HCT116 (cell line): ENCODE measurements at regions not wholly inside any gene's neighbourhood (a gene's known extent, or its start where the extent isn't known, plus 50 kb on each side); places are given as distances from the start of the nearest gene placed in this dataset.
"Not testable (repeated sequence)": the region's sequence is repeated elsewhere in the genome, so short reads cannot be mapped to it uniquely, and the experiment has no call there.

Experiments
- ATAC-seq: fragments of 200-7000 bp; cut with Tn5 transposase; 2 replicates; pipeline ENCODE4 v1.9.1; 2020; ENCODE audit warnings: mild to moderate bottlenecking, moderate library complexity
- BruUV-seq: library from RNA; stranded (reverse); fragments of 400-500 nt; replicated peaks from 2 replicates; lab custom pipeline; 2021; lab: Mats Ljungman, UMichigan
- CTCF ChIA-PET: fragments of 300-600 bp; sonication (Branson Sonifier 250); formaldehyde crosslinking; loops from one replicate; lab custom pipeline; 2021; ENCODE audit warnings: antibody characterized with exemption; lab: Charles Lee
- POLR2A ChIA-PET: fragments of 300-600, 350-600 bp; sonication (Branson Sonifier 250); formaldehyde crosslinking; loops from one replicate; lab custom pipeline; 2021; ENCODE audit warnings: antibody characterized with exemption; lab: Charles Lee
- RAD21 ChIA-PET, 2 experiments: fragments of 300-600 bp; sonication (Branson Sonifier 250); formaldehyde crosslinking; loops; one replicate each; lab custom pipeline; 2023; ENCODE audit warnings: low total read pairs in 2 of 2; ENCODE audit not compliant: uncharacterized antibody in 2 of 2, unreplicated experiment in 2 of 2, low non-redundant PET in 1 of 2; lab: Charles Lee
- DNase-seq: peaks from one replicate; pipeline ENCODE4 v3.0.0-alpha.2; 2010; ENCODE audit warnings: low read depth, low spot score
- H2AFZ ChIP-seq: fragments of 200-600 bp; shearing (Covaris generic), sonication (generic); 2 replicates; pipeline ENCODE4 v1.6.1; 2017; ENCODE audit warnings: low read depth, mixed run types, mixed read lengths, antibody characterized with exemption, low read length; ENCODE audit not compliant: poor library complexity, severe bottlenecking
- H3K27ac ChIP-seq: 2 replicates; pipeline ENCODE4 v1.5.1; 2012; ENCODE audit warnings: low read depth, low read length
- H3K27me3 ChIP-seq: fragments of 200-600 bp; sonication (generic); 2 replicates; pipeline ENCODE4 v1.6.1; 2016; ENCODE audit warnings: mixed run types, low read length, mixed read lengths; ENCODE audit not compliant: insufficient read depth
- H3K36me3 ChIP-seq, 2 experiments: fragments of 200-500 bp in 1 of 2; fragments of 200-600 bp in 1 of 2; sonication (Bioruptor generic) in 1 of 2; sonication (generic) in 1 of 2; 2 replicates each; pipeline versions ENCODE4 v1.5.1 to v1.6.1; 2014 to 2016; ENCODE audit warnings: low read length in 2 of 2, inconsistent platforms in 1 of 2, mixed read lengths in 1 of 2, mixed run types in 1 of 2; ENCODE audit not compliant: insufficient read depth in 2 of 2, control insufficient read depth in 1 of 2
- H3K4me1 ChIP-seq, 2 experiments: fragments of 200-600 bp in 1 of 2; sonication (generic) in 1 of 2; 2 replicates each; pipeline versions ENCODE4 v1.5.1 to v1.6.1; 2012 to 2017; ENCODE audit warnings: low read length in 2 of 2, inconsistent platforms in 1 of 2, mild to moderate bottlenecking in 1 of 2, mixed read lengths in 1 of 2, mixed run types in 1 of 2, moderate library complexity in 1 of 2; ENCODE audit not compliant: insufficient read depth in 2 of 2, control insufficient read depth in 1 of 2
- H3K4me2 ChIP-seq: fragments of 200-600 bp; sonication (generic); 2 replicates; pipeline ENCODE4 v1.6.1; 2017; ENCODE audit warnings: mixed run types, low read length, mixed read lengths
- H3K4me3 ChIP-seq, 2 experiments: fragments of 200-600 bp in 1 of 2; sonication (generic) in 1 of 2; replicated peaks in 1 of 2; 2 replicates each; pipeline ENCODE4 v1.5.1; 2011 to 2016; ENCODE audit warnings: low read length in 2 of 2, control low read depth in 1 of 2, low read depth in 1 of 2, mild to moderate bottlenecking in 1 of 2, mixed read lengths in 1 of 2, mixed run types in 1 of 2
- H3K79me2 ChIP-seq: fragments of 200-600 bp; sonication (generic); 2 replicates; pipeline ENCODE4 v1.6.1; 2017; ENCODE audit warnings: mild to moderate bottlenecking, mixed run types, low read length, moderate library complexity, mixed read lengths; ENCODE audit not compliant: insufficient read depth
- H3K9ac ChIP-seq: fragments of 200-600 bp; sonication (generic); 2 replicates; pipeline ENCODE4 v1.6.1; 2016; ENCODE audit warnings: low read length, mixed read lengths
- H3K9me2 ChIP-seq: fragments of 200-600 bp; sonication (generic), shearing (Covaris generic); 2 replicates; pipeline ENCODE4 v1.6.1; 2017; ENCODE audit warnings: mixed run types, mild to moderate bottlenecking, moderate library complexity; ENCODE audit not compliant: insufficient read depth
- H3K9me3 ChIP-seq, 2 experiments: fragments of 200-500 bp in 1 of 2; fragments of 200-600 bp in 1 of 2; sonication (Bioruptor generic) in 1 of 2; sonication (generic) in 1 of 2; 2 replicates each; pipeline ENCODE4 v1.6.1; 2014 to 2017; ENCODE audit warnings: low read length in 2 of 2, mixed read lengths in 2 of 2, inconsistent platforms in 1 of 2, low read depth in 1 of 2, mild to moderate bottlenecking in 1 of 2, mixed run types in 1 of 2, moderate library complexity in 1 of 2; ENCODE audit not compliant: control insufficient read depth in 1 of 2, insufficient read depth in 1 of 2
- H4K20me1 ChIP-seq: fragments of 200-600 bp; sonication (generic), shearing (Covaris generic); 2 replicates; pipeline ENCODE4 v1.6.1; 2017; ENCODE audit warnings: mixed run types, mild to moderate bottlenecking, moderate library complexity; ENCODE audit not compliant: insufficient read depth
- EZH2 ChIP-seq: fragments of 200-600 bp; sonication (generic); IDR thresholded peaks from 2 replicates; pipeline ENCODE4 v1.6.1; 2017; ENCODE audit warnings: antibody characterized with exemption, mixed run types
- JUND ChIP-seq: IDR thresholded peaks from 2 replicates; pipeline ENCODE4 v1.6.1; 2012
- MAX ChIP-seq: IDR thresholded peaks from 2 replicates; pipeline ENCODE4 v1.6.1; 2012
- POLR2AphosphoS5 ChIP-seq: IDR thresholded peaks from 2 replicates; pipeline ENCODE4 v1.6.1; 2011; ENCODE audit warnings: mild to moderate bottlenecking, low read depth, low read length, moderate library complexity
- ZBTB33 ChIP-seq: IDR thresholded peaks from 2 replicates; pipeline ENCODE4 v1.6.1; 2011; ENCODE audit warnings: mild to moderate bottlenecking, low read length, moderate library complexity; ENCODE audit not compliant: insufficient replicate concordance; ENCODE audit errors: extremely low read depth
- ZFX ChIP-seq: fragments of 450-650 bp; IDR thresholded peaks from 2 replicates; pipeline ENCODE4 v1.6.1; 2017
- intact Hi-C: fragments of 100-400 bp; cut with micrococcal nuclease; formaldehyde crosslinking; loops from 2 replicates; pipeline ENCODE4 v1.10.0; 2022
- TF ChIP-seq, protein P1 (sequence below): IDR thresholded peaks from 2 replicates; pipeline ENCODE4 v1.6.1; 2012; ENCODE audit warnings: low read depth

DNA sequence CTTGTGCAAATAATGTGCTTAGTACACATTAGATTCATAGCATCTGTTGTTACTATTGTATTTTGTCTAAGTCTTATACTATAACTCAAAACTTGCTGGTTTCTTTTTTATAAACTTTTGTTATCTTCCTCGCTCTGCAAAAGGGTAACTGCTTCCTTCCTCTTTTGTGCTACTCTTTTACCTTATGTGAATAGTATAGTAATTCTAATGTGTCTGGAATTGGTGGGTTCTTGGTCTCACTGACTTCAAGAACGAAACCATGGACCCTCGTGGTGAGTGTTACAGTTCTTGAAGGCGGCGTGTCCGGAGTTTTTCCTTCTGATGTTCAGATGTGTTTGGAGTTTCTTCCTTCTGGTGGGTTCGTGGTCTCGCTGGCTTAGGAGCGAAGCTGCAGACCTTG lies 563.1 kb upstream of the LUZP2 start:
- H3K79me2 ChIP-seq: no peaks in the 10 kb centered on the region
- RAD21 ChIA-PET: no interaction called here
- TF ChIP-seq ZFX: no peak
- TF ChIP-seq, protein P1, sequence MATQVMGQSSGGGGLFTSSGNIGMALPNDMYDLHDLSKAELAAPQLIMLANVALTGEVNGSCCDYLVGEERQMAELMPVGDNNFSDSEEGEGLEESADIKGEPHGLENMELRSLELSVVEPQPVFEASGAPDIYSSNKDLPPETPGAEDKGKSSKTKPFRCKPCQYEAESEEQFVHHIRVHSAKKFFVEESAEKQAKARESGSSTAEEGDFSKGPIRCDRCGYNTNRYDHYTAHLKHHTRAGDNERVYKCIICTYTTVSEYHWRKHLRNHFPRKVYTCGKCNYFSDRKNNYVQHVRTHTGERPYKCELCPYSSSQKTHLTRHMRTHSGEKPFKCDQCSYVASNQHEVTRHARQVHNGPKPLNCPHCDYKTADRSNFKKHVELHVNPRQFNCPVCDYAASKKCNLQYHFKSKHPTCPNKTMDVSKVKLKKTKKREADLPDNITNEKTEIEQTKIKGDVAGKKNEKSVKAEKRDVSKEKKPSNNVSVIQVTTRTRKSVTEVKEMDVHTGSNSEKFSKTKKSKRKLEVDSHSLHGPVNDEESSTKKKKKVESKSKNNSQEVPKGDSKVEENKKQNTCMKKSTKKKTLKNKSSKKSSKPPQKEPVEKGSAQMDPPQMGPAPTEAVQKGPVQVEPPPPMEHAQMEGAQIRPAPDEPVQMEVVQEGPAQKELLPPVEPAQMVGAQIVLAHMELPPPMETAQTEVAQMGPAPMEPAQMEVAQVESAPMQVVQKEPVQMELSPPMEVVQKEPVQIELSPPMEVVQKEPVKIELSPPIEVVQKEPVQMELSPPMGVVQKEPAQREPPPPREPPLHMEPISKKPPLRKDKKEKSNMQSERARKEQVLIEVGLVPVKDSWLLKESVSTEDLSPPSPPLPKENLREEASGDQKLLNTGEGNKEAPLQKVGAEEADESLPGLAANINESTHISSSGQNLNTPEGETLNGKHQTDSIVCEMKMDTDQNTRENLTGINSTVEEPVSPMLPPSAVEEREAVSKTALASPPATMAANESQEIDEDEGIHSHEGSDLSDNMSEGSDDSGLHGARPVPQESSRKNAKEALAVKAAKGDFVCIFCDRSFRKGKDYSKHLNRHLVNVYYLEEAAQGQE: no peak
- no peak for TF ChIP-seq MAX
- TF ChIP-seq ZBTB33: no peak
- TF ChIP-seq POLR2AphosphoS5: no peak
- TF ChIP-seq EZH2: no peak
- no peak for TF ChIP-seq JUND
- TF ChIP-seq, all 23 proteins: peak for 0
- no peaks in the 10 kb centered on the region for H4K20me1 ChIP-seq
- intact Hi-C loops: no loop called here
- H3K9me3 ChIP-seq: peaks cover 5% of the 10 kb centered on the region in 2 experiments; a peak in 2 of 4 replicates
- ChIA-PET CTCF (no interaction called here), POLR2A (no interaction called here)
- H3K4me1 ChIP-seq: no peaks in the 10 kb centered on the region
- H3K27me3 ChIP-seq: no peaks in the 10 kb centered on the region
- no peaks in the 10 kb centered on the region for H3K9me2 ChIP-seq
- ATAC-seq (no peak), DNase-seq (no peak)
- BruUV-seq: no TSS peak
- H3K9ac ChIP-seq: no peak overlapping the region
- H3K4me2 ChIP-seq: no peak overlapping the region
- no peak overlapping the region for H3K27ac ChIP-seq
- no peaks in the 10 kb centered on the region for H3K36me3 ChIP-seq
- no peak overlapping the region for H2AFZ ChIP-seq
- H3K4me3 ChIP-seq: no peak overlapping the region

DNA sequence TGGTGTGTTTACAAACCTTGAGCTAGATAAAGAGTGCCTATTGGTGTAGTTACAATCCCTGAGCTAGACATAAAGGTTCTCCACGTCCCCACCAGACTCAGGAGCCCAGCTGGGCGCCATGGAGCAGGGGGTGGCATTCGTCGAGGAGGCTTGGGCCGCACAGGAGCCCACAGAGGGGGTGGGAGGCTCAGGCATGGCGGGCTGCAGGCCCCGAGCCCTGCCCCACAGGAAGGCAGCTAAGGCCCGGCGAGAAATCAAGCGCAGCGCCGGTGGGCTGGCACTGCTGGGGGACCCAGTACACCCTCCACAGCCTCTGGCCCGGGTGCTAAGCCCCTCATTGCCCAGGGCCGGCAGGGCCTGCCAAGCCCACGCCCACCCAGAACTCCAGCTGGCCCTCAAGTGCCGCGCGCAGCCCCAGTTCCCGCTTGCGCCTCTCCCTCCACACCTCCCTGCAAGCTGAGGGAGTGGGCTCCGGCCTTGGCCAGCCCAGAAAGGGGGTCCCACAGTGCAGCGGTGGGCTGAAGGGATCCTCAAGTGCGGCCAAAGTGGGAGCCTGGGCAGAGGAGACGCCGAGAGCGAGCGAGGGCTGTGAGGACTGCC lies 562.1 kb upstream of the LUZP2 start:
- H3K9ac ChIP-seq, H3K27ac ChIP-seq, H3K4me1 ChIP-seq, H2AFZ ChIP-seq, H3K4me2 ChIP-seq, intact Hi-C loops, POLR2A ChIA-PET, DNase-seq, CTCF ChIA-PET, ATAC-seq, H3K9me3 ChIP-seq, H3K27me3 ChIP-seq, BruUV-seq, RAD21 ChIA-PET, H4K20me1 ChIP-seq, H3K79me2 ChIP-seq, H3K36me3 ChIP-seq, H3K4me3 ChIP-seq, H3K9me2 ChIP-seq: not testable (repeated sequence)
